ENCODE measurements at regions not wholly inside any gene's neighbourhood (a gene's known extent, or its start where the extent isn't known, plus 50 kb on each side); places are given as distances from the start of the nearest gene placed in this dataset.

GRCh38 chr11:45093761-45094455 is 52.5 kb upstream of the PRDM11 start:
- FAIRE-seq (no peak), DNase-seq (ENCODE audit: insufficient read length, low spot score) (no peak)
- TF ChIP-seq CTCF (IDR thresholded peaks at IDR 0.05; ENCODE audit: insufficient read depth, missing control alignments), result no peak

GRCh38 chr11:45094958-45095690 is 51.3 kb upstream of the PRDM11 start:
- no peak for TF ChIP-seq CTCF (IDR thresholded peaks at IDR 0.05; ENCODE audit: insufficient read depth, missing control alignments)
- FAIRE-seq, result no peak
- DNase-seq (ENCODE audit: insufficient read length, low spot score), result no peak

- TF ChIP-seq CTCF (IDR thresholded peaks at IDR 0.05; ENCODE audit: insufficient read depth, missing control alignments), result no peak
- FAIRE-seq (no peak), DNase-seq (ENCODE audit: insufficient read length, low spot score) (no peak)
These were observed 50.8 kb upstream of the PRDM11 start for GRCh38 chr11:45095691-45096010.

- FAIRE-seq, result no peak
These were observed 49.8 kb upstream of the PRDM11 start for GRCh38 chr11:45096636-45097035.

More at GRCh38 chr11:45096636-45097035, 49.8 kb upstream of the PRDM11 start:
- no peak for TF ChIP-seq CTCF (IDR thresholded peaks at IDR 0.05; ENCODE audit: insufficient read depth, missing control alignments)
- no peak for DNase-seq (ENCODE audit: insufficient read length, low spot score)

All from D721Med (cell line).